ENCODE measurements at regions not wholly inside any gene's neighbourhood (a gene's known extent, or its start where the extent isn't known, plus 50 kb on each side); places are given as distances from the start of the nearest gene placed in this dataset.
A peak's percentile ranks its signal among the peaks of the same experiment; 100 is the strongest.
"Not testable (repeated sequence)": the region's sequence is repeated elsewhere in the genome, so short reads cannot be mapped to it uniquely, and the experiment has no call there.

- Histone ChIP-seq H3K4me1 (peaks cover 0 to 2% of the 10 kb centered on the region in 2 donors), H3K36me3 (no peaks in the 10 kb centered on the region), H3K27ac (no peak overlapping the region), H3K9me3 (no peaks in the 10 kb centered on the region), H3K4me3 (no peak overlapping the region), H3K27me3 (no peaks in the 10 kb centered on the region)
- DNase-seq (ENCODE audit: low spot score in 2 of 2), result no peak
- no peak for TF ChIP-seq CTCF (IDR thresholded peaks at IDR 0.05)
- intact Hi-C loops (cut with DNase I), result no loop called here
These were observed 59.2 kb downstream of the IL12A start for GRCh38 chr3:160047876-160048275.

- H3K4me3 ChIP-seq, result no peak overlapping the region
- no peaks in the 10 kb centered on the region for H3K9me3 ChIP-seq
- H3K36me3 ChIP-seq, result no peaks in the 10 kb centered on the region
- H3K4me1 ChIP-seq, result peaks cover 0 to 2% of the 10 kb centered on the region in 2 donors
- no peak overlapping the region for H3K27ac ChIP-seq
- no peaks in the 10 kb centered on the region for H3K27me3 ChIP-seq
- intact Hi-C loops (cut with DNase I), result no loop called here
- DNase-seq (ENCODE audit: low spot score in 2 of 2), result no peak
- TF ChIP-seq CTCF (IDR thresholded peaks at IDR 0.05), result no peak
These were observed 60.4 kb downstream of the IL12A start for GRCh38 chr3:160049038-160049437.

- no peak overlapping the region for H3K27ac ChIP-seq
- intact Hi-C loops (cut with DNase I), result no loop called here
These were observed 60.9 kb downstream of the IL12A start for GRCh38 chr3:160049565-160049964.

GRCh38 chr3:160049988-160050387 is 61.4 kb downstream of the IL12A start:
- H3K27ac ChIP-seq, result no peak overlapping the region
- no peak for DNase-seq (ENCODE audit: low spot score in 2 of 2)
- no peak for TF ChIP-seq CTCF (IDR thresholded peaks at IDR 0.05)
- no peak overlapping the region for H3K4me3 ChIP-seq
- H3K36me3 ChIP-seq, result no peaks in the 10 kb centered on the region
- H3K4me1 ChIP-seq, result peaks cover 0 to 2% of the 10 kb centered on the region in 2 donors
- H3K27me3 ChIP-seq, result no peaks in the 10 kb centered on the region
- intact Hi-C loops (cut with DNase I), result no loop called here
- H3K9me3 ChIP-seq, result no peaks in the 10 kb centered on the region

More at GRCh38 chr3:160049565-160049964, 60.9 kb downstream of the IL12A start:
- H3K27me3 ChIP-seq, result no peaks in the 10 kb centered on the region
- H3K9me3 ChIP-seq, result no peaks in the 10 kb centered on the region
- H3K4me3 ChIP-seq, result no peak overlapping the region
- no peaks in the 10 kb centered on the region for H3K36me3 ChIP-seq
- DNase-seq (ENCODE audit: low spot score in 2 of 2), result no peak
- H3K4me1 ChIP-seq, result peaks cover 0 to 2% of the 10 kb centered on the region in 2 donors
- no peak for TF ChIP-seq CTCF (IDR thresholded peaks at IDR 0.05)

- Histone ChIP-seq H3K9me3 (no peaks in the 10 kb centered on the region), H3K27me3 (no peaks in the 10 kb centered on the region), H3K36me3 (no peaks in the 10 kb centered on the region), H3K27ac (no peak overlapping the region), H3K4me3 (peak overlapping the region in 1 of 2 donors; percentile 24), H3K4me1 (peaks cover 0 to 2% of the 10 kb centered on the region in 2 donors)
- intact Hi-C loops (cut with DNase I), result no loop called here
- DNase-seq (ENCODE audit: low spot score in 2 of 2), result no peak
- no peak for TF ChIP-seq CTCF (IDR thresholded peaks at IDR 0.05)
These were observed 63.9 kb downstream of the IL12A start for GRCh38 chr3:160052385-160053047.

GRCh38 chr3:160053048-160053391 is 64.4 kb downstream of the IL12A start:
- H3K9me3 ChIP-seq, result no peaks in the 10 kb centered on the region
- no peak for DNase-seq (ENCODE audit: low spot score in 2 of 2)
- no peaks in the 10 kb centered on the region for H3K36me3 ChIP-seq
- H3K27ac ChIP-seq, result no peak overlapping the region
- H3K4me3 ChIP-seq, result peak overlapping the region in 1 of 2 donors; percentile 24
- intact Hi-C loops (cut with DNase I), result no loop called here
- peaks cover 0 to 2% of the 10 kb centered on the region in 2 donors for H3K4me1 ChIP-seq
- no peaks in the 10 kb centered on the region for H3K27me3 ChIP-seq
- no peak for TF ChIP-seq CTCF (IDR thresholded peaks at IDR 0.05)

- H3K27ac ChIP-seq; DNase-seq (ENCODE audit: low spot score in 2 of 2); intact Hi-C loops (cut with DNase I): not testable (repeated sequence)
These were observed 66.2 kb downstream of the IL12A start for GRCh38 chr3:160054862-160055261.

More at GRCh38 chr3:160054862-160055261, 66.2 kb downstream of the IL12A start:
- not testable (repeated sequence) for H3K36me3 ChIP-seq, H3K4me3 ChIP-seq, H3K27me3 ChIP-seq, H3K9me3 ChIP-seq, H3K4me1 ChIP-seq

Measured in ascending aorta (tissue), 2 donors.